ENCODE measurements at regions not wholly inside any gene's neighbourhood (a gene's known extent, or its start where the extent isn't known, plus 50 kb on each side); places are given as distances from the start of the nearest gene placed in this dataset.

DNA sequence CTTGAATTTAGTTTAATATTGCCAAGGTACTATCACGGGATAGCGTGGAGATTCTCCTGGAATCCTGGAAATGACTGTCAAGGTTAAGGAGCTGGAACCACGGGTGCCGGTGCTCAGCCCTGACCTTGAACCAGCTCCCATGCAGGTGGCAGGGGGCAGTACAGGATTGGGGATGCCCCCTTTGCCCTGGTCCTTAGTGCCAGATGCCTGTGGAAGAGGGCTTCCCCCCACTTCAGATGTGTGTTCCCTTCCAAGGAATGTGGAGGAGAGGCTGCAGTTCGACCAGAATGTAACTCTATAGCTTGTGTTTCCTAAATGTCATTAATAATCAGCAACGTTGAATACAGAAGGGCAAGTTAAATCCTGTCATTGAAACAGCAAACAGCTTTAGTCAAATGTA is 258.9 kb downstream of the VRK1 start:
- TF ChIP-seq, protein P1, sequence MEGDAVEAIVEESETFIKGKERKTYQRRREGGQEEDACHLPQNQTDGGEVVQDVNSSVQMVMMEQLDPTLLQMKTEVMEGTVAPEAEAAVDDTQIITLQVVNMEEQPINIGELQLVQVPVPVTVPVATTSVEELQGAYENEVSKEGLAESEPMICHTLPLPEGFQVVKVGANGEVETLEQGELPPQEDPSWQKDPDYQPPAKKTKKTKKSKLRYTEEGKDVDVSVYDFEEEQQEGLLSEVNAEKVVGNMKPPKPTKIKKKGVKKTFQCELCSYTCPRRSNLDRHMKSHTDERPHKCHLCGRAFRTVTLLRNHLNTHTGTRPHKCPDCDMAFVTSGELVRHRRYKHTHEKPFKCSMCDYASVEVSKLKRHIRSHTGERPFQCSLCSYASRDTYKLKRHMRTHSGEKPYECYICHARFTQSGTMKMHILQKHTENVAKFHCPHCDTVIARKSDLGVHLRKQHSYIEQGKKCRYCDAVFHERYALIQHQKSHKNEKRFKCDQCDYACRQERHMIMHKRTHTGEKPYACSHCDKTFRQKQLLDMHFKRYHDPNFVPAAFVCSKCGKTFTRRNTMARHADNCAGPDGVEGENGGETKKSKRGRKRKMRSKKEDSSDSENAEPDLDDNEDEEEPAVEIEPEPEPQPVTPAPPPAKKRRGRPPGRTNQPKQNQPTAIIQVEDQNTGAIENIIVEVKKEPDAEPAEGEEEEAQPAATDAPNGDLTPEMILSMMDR (IDR thresholded peaks at IDR 0.05; ENCODE audit: low read depth, low read length): no peak
- TF ChIP-seq, protein P2, sequence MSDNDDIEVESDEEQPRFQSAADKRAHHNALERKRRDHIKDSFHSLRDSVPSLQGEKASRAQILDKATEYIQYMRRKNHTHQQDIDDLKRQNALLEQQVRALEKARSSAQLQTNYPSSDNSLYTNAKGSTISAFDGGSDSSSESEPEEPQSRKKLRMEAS (IDR thresholded peaks at IDR 0.05; ENCODE audit: low read depth, low read length): no peak
- no peak for TF ChIP-seq POLR2A (IDR thresholded peaks at IDR 0.05; ENCODE audit: extremely low read depth, insufficient read length)

All from NB4 (cell line).